ENCODE measurements at regions not wholly inside any gene's neighbourhood (a gene's known extent, or its start where the extent isn't known, plus 50 kb on each side); places are given as distances from the start of the nearest gene placed in this dataset.

GRCh38 chr4:20109391-20109790, 142.3 kb upstream of the SLIT2 start:
- intact Hi-C loops (cut with micrococcal nuclease) = no loop called here
- H3K4me1 Mint-ChIP-seq = no peaks in the 10 kb centered on the region
- H3K9me3 Mint-ChIP-seq = peaks cover 2 to 11% (median 7%) of the 10 kb centered on the region in 7 donors
- H3K4me3 ChIP-seq (replicated peaks in 1 of 3; ENCODE audit: low read depth in 2 of 3, low read length in 3 of 3) = no peak overlapping the region
- H3K4me1 ChIP-seq (ENCODE audit: control insufficient read depth in 1 of 2, insufficient read depth in 2 of 2, low read length in 2 of 2) = peaks cover 0 to 6% of the 10 kb centered on the region in 2 donors
- peak overlapping the region; percentile 11 for H3K4me2 ChIP-seq (replicated peaks; ENCODE audit: extremely low read depth, low read length, poor library complexity, severe bottlenecking)
- H3K27ac ChIP-seq (ENCODE audit: low read depth in 1 of 2, low read length in 2 of 2) = peak overlapping the region in 1 of 2 donors; percentile 25
- H3K4me3 Mint-ChIP-seq = no peak overlapping the region
- no peak for TF ChIP-seq CTCF (IDR thresholded peaks at IDR 0.05)
- no peaks in the 10 kb centered on the region for H3K36me3 ChIP-seq (replicated peaks in 1 of 2; ENCODE audit: control insufficient read depth in 1 of 2, insufficient read depth in 2 of 2, low read length in 2 of 2)
- H2AFZ ChIP-seq (ENCODE audit: insufficient read depth, low read depth, low read length, poor library complexity, severe bottlenecking) = no peak overlapping the region
- no peaks in the 10 kb centered on the region for H4K20me1 ChIP-seq (ENCODE audit: insufficient read depth, low read length)
- H3K27me3 Mint-ChIP-seq (ENCODE audit: low read depth in 3 of 3) = peaks cover 0 to 2% (median 2%) of the 10 kb centered on the region in 3 donors
- H3K79me2 ChIP-seq (ENCODE audit: insufficient read depth, low read length) = no peaks in the 10 kb centered on the region
- peak in 2 of 3 donors; percentile 6 to 62 for DNase-seq
- no peaks in the 10 kb centered on the region for H3K27me3 ChIP-seq (ENCODE audit: control insufficient read depth in 2 of 2, insufficient read depth in 2 of 2, low read length in 2 of 2)
- H3K27ac Mint-ChIP-seq = peak overlapping the region in 4 of 7 donors; percentile 11 to 30 (median 18)
- H3K9ac ChIP-seq (ENCODE audit: insufficient read depth, low read length, poor library complexity, severe bottlenecking) = no peak overlapping the region
- H3K9me3 ChIP-seq (replicated peaks in 1 of 2; ENCODE audit: control insufficient read depth in 1 of 2, insufficient read depth in 1 of 2, low read length in 2 of 2) = peaks cover 0 to 5% of the 10 kb centered on the region in 2 donors
- H3K36me3 Mint-ChIP-seq = no peaks in the 10 kb centered on the region
- no CpG with 5 or more reads among the region's 3 CpGs for WGBS (ENCODE audit: insufficient coverage)

GRCh38 chr4:20106921-20107320, 144.8 kb upstream of the SLIT2 start:
- no peaks in the 10 kb centered on the region for H3K36me3 Mint-ChIP-seq
- H3K4me3 Mint-ChIP-seq = no peak overlapping the region
- Histone ChIP-seq H3K4me3 (replicated peaks in 1 of 3; ENCODE audit: low read depth in 2 of 3, low read length in 3 of 3) (no peak overlapping the region), H3K4me2 (replicated peaks; ENCODE audit: extremely low read depth, low read length, poor library complexity, severe bottlenecking) (no peak overlapping the region), H3K27me3 (ENCODE audit: control insufficient read depth in 2 of 2, insufficient read depth in 2 of 2, low read length in 2 of 2) (no peaks in the 10 kb centered on the region), H3K4me1 (ENCODE audit: control insufficient read depth in 1 of 2, insufficient read depth in 2 of 2, low read length in 2 of 2) (peaks cover 0 to 6% of the 10 kb centered on the region in 2 donors), H3K27ac (ENCODE audit: low read depth in 1 of 2, low read length in 2 of 2) (no peak overlapping the region), H3K9me3 (replicated peaks in 1 of 2; ENCODE audit: control insufficient read depth in 1 of 2, insufficient read depth in 1 of 2, low read length in 2 of 2) (no peaks in the 10 kb centered on the region), H3K36me3 (replicated peaks in 1 of 2; ENCODE audit: control insufficient read depth in 1 of 2, insufficient read depth in 2 of 2, low read length in 2 of 2) (no peaks in the 10 kb centered on the region), H4K20me1 (ENCODE audit: insufficient read depth, low read length) (no peaks in the 10 kb centered on the region), H3K79me2 (ENCODE audit: insufficient read depth, low read length) (no peaks in the 10 kb centered on the region), H2AFZ (ENCODE audit: insufficient read depth, low read depth, low read length, poor library complexity, severe bottlenecking) (no peak overlapping the region), H3K9ac (ENCODE audit: insufficient read depth, low read length, poor library complexity, severe bottlenecking) (no peak overlapping the region)
- DNase-seq = no peak
- TF ChIP-seq CTCF (IDR thresholded peaks at IDR 0.05) = no peak
- no peak overlapping the region for H3K27ac Mint-ChIP-seq
- no peaks in the 10 kb centered on the region for H3K4me1 Mint-ChIP-seq
- H3K9me3 Mint-ChIP-seq = peaks cover 2 to 8% (median 4%) of the 10 kb centered on the region in 7 donors
- no CpG with 5 or more reads among the region's 2 CpGs for WGBS (ENCODE audit: insufficient coverage)
- H3K27me3 Mint-ChIP-seq (ENCODE audit: low read depth in 3 of 3) = peaks cover 0 to 5% (median 2%) of the 10 kb centered on the region in 3 donors
- intact Hi-C loops (cut with micrococcal nuclease) = no loop called here
